Astrocyte of the hippocampus (primary cell): ENCODE measurements at regions not wholly inside any gene's neighbourhood (a gene's known extent, or its start where the extent isn't known, plus 50 kb on each side); places are given as distances from the start of the nearest gene placed in this dataset.

Experiments
- DNase-seq: peaks from one replicate; pipeline ENCODE4 v3.0.0; 2011; ENCODE audit warnings: low read depth, low spot score

DNA sequence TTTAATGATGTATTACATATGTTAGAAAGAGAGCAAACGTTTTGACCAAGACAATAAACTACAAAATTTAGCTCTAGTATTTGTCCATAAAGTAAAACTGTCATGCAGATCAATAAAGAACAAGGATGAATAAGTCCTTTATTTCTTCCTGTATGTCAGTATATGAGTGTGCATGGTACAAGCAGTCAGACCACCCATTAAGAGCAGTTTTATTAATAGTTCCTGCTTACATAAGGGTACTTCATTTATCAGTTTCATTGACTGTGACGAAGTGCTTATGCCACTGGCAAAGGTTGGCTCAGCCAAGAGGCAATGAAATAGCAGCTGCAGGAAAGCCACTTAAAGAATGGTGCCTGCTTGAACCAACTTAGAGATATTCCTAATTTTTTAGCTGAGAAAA is 913.0 kb upstream of the CNTN5 start:
- no peak for DNase-seq

DNA sequence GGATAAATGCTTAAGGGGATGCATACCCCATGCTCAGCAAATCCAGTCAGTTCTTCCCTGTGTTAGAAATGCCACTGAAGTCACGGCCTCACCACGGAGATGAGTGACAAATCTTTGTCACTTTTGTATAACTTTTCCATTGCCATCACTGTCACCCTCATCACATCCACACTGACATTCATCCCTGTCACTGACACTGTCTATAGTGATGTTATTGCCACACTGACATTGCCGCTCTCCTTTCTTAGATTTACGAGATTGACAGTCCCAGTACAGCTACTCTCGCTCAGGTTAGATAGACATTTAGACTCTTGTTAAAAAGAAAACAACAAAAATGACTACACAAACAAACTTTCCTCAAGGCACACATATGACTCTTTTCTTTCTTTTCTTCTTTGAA is 910.7 kb upstream of the CNTN5 start:
- no peak for DNase-seq

DNA sequence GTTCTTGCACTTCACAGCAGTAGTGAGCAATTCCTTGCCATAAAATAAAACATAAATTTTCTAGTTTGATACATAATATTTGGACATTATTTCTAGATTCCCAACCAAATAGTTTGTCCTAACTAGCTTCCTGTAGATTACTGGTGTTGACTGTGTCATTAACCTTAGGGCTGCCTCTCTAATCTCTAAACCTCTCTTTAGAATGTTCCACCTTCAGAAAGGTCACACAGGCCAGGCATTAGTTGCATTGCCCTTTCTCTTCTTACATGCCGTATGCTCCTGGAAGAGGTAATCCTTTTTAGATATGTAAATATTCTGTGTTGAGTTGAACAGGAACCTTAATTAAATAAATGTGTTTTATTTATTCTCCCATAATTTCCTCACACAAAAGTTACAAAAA is 904.9 kb upstream of the CNTN5 start:
- no peak for DNase-seq

DNA sequence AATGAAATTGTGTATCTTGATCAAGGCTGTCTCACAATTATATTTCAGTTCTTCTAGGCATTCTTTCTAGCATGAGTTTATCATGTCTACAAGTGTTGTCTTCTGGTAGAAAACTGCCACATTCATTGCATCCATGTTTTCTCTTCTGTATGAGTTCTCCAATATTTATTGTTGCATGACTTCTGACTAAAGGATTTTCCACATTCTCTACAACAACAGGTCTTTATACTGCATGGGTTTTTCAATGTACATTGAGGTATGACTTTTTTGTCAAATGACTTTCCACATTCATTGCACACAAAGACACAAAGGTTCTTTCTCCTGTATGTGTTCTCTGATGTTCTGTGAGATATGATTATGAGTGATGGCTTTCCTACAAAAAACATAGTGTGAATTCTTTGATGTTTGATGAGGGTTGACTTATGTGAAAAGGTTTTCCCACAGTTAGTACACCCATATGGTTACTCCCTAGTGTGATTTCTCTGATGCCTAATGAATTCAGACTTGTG is 890.6 kb upstream of the CNTN5 start:
- no peak for DNase-seq

DNA sequence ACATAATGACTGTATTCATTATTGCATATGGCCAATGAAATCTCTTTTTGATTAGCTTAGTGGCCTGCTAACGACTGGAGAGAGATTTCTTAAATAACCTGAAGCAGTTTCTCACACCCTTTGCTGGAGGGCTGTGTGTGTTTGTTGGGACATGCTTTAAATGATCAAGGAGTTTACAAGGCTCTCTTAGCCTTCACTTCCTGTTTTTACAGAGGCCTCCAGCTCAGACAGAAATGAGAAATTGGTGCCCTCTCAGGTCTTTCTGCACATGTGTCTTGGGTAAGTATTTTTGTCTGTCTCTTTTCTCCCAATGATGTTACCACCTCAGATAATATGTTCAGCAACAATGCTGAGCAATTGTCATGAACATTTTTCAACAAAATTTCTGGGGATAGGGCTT is 884.4 kb upstream of the CNTN5 start:
- DNase-seq: no peak

DNA sequence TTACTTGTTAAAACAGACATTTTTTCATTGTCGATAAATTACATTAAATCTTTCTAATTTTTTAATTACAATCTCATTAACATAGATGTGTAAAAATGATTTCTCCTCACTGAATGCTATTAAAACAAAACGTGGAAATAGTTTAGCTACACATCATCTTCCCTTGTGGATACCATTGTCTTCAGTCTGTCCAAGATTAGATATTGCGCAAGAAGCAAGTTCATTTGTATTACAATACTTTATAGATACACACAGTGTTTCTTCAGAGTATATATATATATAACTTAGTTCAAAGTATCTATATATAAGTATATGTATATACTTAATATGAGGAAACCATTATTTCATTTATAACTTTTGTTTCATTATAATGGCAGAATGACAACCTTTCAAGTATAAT is 883.3 kb upstream of the CNTN5 start:
- DNase-seq: no peak

DNA sequence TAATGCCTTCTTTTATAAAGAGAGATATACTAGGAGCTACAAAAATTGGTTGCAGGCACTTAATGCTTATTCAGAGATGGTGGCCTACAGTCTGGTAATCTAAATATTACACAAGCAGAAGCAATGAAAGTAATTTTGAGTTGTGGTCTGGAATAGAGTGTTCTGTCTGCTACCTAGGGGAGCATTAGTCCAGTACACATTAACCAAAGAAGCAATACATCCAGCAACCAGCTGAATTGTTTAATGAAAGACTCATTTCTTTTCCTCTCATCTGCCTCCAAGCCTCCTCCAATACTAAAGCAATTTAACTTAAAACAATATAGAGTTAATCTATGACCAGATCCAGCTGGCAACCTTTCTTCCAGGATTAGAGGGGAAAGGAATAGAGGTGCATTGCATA is 877.1 kb upstream of the CNTN5 start:
- no peak for DNase-seq

DNA sequence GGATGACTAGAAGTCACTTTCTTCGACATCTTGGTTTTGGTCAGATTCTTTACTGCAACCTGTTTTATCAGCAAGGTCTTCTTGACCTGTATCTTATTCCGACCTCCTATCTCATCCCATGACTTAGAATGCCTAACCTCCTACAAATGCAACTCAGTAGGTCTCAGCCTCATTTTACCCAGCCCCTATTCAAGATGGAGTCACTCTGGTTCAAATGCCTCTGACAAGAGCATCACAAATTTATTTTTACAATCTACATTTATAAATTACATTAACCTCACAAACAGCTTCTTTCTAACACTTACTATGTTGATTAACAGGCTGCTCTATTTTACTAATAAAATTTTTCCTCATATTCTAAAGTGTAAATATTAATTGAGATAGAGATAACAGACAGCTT is 867.0 kb upstream of the CNTN5 start:
- no peak for DNase-seq

DNA sequence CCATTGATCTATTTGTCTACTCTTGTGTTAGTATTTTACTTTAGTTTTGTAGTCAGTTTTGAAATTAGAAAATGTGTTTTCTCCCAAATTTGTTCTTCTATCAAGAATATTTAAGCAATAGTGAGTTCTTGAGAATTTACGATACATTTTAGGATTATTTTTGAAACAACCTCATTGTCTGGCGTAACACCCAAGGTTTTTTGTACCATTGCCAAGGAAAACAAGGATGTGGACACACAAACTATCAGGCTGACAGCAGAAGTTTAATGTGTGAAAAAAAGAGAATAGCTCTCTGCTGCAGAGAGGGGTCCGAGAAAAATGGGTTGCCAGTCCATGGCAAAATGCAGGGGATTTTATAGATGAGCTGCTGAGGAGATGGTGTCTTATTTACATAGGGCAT is 865.1 kb upstream of the CNTN5 start:
- no peak for DNase-seq

DNA sequence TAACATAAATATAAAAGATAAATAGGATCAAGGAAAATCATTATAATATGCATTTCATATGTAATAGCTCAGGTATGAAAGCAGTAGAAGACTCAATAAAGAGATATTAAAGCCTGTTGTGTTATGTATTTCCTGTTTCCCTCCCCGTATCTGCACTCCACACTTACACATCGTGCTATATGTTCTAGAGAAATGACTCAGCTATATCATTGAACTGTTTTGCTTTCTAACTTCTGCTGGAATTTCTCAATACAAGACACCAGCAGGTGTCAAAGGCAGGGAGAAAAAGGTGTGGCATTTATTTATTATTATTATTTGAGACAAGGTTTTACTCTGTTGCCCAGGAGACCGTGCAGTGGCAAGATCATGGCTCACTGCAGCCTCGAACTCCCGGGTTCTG is 842.8 kb upstream of the CNTN5 start:
- no peak for DNase-seq

DNA sequence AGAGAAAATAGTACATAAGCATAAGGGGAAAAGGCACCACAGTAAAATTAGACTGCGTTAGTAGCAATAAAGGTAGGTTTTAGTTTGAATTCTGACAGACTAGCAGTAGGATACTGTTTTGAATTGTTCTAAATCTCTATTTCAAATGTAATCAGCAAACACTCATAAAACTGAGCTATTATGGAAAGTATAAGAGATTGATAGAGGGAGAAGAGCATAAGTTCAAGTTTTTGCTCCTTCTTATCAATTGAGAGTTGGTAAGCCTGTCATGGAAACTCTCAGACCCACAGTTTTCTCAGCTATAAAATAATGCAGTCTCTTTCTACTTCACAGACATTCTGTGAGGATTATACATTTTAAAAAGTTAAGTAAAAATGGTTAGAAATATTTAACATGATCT is 840.2 kb upstream of the CNTN5 start:
- DNase-seq: no peak

DNA sequence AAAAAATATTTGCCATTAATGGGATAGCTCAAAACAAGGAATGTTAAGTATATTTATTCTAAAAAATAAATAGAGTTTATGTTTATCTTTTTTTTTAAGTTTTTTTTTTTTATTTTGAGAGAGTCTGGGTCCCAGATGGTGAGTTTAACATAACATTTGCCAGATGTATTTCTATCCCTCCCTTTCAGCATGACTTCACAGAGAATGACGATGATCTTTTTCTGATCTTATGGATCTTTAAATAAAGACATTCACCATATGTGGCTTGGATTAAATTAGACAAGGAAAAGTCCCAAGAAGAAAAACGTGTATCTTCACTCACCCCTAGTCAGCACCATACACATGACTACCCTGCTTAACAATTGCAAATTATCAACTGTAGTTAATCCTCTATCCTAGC is 839.8 kb upstream of the CNTN5 start:
- DNase-seq: no peak

DNA sequence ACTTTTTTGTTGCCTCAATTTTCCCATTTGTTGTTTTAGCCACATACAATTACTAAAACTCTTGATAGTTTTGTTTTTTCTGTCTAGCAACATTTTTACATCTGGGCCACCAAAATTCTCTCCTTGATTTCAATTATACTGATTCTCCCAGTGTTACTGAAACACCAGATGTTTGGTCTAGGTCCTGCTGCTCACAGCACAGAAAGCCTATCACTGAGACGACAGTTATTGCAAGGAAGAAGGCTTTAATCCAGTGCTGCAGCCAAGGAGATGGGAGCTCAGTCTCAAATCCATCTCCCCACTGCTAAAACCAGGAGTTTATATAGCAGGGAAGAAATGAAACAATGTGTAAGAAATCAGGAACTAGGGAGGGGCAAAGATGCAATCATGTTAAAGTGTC is 837.7 kb upstream of the CNTN5 start:
- DNase-seq: no peak

DNA sequence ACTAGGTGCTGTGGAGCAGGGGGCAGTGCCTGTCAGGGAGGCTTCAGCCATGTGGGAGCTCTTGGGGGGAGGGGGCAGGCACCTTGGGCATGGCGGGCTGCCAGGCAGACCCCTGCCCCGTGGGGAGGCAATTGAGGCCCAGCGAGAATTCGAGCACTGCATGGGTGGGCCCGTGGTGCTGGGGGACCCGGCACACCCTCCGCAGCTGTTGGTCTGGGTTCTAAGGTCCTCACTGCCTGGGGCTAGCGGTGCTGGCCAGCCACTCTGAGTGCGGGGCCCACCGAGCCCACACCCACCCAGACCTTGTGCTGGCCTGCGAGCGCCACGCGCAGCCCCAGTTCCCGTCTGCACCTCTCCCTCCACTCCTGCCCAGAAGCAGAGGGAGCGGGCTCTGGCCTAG is 835.5 kb upstream of the CNTN5 start:
- no peak for DNase-seq

DNA sequence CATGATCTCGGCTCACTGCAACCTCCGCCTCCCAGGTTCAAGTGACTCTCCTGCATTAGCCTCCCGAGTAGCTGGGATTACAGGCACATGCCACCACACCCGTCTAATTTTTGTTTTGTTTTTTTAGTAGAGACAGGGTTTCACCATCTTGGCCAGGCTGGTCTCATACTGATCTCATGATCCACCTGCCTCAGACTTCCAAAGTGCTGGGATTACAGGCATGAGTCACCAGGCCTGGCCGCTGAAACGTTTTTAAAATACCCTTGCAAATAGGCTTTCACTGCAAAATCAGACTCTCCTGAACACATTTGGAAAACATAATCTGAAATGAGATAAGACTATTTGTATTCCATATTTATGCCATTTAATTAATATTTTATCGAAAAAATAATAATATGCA is 826.1 kb upstream of the CNTN5 start:
- peak; percentile 1 for DNase-seq

DNA sequence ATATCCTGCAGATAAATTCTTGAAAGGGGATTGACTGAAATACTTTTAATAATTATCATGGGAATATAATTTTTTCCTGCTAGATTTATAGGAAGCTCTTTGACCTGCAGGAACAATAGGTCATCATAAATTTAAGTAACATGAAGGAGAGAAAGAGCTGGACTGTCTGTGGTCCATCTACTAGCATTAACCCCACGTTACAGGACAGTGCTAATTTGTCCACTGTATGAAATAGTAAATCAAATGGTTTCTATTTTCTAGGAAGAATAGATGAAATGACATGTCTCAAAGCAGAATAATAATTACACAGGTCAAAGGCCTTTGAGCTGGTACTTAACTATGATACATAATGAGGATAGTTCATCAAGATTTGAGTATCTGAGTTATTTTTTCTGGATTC is 825.4 kb upstream of the CNTN5 start:
- no peak for DNase-seq

DNA sequence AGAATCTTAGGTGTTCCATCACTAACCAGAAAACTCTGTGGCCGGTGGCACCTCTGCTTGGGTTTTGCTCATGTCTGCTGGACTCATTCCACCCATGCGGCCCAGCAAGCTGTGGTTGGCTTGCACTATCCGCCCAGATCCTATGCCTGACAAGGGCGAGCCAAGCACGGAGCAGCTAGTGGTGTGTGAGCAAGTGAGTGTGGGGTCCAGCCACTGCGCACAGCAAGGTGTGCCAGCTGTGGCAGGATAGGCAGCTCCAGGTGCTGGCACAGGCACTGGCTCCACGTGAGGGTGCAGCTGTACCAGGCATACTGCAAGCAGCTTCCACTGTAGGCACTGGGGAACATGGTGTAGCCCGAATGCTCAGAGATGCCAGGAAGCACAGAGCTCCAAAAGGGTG is 813.7 kb upstream of the CNTN5 start:
- DNase-seq: no peak

DNA sequence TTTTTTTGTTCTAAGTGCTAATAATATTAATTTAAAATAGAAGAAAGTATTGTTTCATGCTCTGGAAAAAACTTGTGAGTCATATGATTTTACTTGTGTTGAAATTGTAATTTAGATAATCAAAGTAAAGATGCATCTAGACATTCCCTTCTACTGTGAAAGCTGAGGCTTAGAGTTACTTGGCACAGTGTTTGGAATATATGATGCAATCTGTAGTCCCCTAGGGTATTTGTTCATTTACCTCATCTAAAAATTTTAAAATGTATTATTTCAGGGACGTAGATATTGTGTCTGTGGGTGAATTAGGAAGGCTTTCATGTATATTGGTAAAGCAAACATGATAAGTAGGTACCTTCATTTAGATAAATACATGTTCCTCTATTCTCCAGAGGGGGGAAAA is 793.5 kb upstream of the CNTN5 start:
- no peak for DNase-seq

DNA sequence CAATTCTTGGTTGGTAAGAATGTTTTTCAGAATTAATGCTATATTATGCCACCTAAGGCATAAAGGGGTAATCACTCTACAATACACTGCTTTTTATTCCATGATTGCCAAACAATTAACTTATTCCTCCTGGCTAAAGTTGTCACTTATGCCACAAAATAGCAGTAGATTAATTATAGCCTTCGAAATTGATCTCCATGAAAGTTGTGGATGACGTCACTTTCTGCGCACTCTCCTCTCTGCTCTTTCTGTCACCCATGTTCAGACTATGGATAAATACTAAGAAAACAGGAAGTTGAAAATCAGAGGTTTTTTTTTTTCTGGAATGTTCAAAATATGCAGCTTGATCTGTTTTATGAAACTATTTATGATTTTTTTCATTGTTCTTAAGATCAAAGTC is 790.1 kb upstream of the CNTN5 start:
- no peak for DNase-seq

DNA sequence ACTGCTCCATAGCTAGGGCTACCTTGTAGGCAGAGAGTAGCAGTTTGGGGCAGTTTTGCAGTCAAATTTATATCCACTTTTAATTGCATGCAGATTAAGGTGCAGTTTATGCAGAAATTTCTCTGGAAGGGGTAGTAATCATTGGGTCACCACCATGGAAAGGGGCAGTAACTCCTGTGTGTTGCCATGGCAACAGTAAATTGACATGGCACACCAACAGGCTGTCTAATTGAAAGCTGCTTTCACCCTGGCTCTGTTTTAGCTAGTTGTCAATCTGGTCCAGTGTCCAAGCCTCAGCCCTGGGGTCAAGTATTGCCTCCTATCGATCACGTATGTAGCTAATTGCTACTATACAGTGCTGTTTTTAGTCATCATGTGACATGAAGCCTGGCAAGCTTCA is 786.1 kb upstream of the CNTN5 start:
- no peak for DNase-seq

DNA sequence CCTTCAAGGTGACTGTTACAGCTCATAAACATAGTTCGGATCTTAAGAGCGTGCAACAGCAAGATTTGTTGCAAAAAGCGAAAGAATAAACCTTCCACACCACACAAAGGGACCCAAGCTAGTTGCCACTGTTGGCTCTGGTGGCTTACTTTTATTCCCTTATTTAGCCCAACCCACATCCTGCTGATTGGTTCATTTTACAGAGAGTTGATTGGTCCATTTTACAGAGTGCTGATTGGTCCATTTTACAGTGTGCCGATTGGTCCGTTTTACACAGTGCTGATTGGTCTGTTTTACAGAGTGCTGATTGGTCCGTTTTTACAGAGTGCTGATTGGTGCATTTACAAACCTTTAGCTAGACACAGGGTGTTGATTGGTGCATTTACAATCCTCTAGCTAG is 776.9 kb upstream of the CNTN5 start:
- no peak for DNase-seq

DNA sequence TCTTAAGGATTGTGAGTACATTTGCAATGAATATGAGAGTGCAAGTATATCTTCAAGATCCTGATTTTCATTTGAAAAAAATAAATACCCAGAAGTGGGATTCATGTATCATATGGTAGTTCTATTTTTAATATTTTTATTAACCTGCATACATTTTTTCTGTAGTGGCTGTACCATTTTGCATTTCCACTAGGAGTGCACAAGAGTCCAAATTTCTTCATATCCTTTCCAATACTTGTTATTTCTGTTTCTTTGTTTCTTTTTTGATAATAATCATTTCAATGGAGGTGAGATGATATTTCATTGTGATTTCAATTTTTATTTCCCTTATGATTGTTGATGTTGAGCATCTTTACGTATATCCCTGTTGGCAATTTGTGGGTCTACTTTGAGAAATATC is 759.8 kb upstream of the CNTN5 start:
- DNase-seq: no peak

DNA sequence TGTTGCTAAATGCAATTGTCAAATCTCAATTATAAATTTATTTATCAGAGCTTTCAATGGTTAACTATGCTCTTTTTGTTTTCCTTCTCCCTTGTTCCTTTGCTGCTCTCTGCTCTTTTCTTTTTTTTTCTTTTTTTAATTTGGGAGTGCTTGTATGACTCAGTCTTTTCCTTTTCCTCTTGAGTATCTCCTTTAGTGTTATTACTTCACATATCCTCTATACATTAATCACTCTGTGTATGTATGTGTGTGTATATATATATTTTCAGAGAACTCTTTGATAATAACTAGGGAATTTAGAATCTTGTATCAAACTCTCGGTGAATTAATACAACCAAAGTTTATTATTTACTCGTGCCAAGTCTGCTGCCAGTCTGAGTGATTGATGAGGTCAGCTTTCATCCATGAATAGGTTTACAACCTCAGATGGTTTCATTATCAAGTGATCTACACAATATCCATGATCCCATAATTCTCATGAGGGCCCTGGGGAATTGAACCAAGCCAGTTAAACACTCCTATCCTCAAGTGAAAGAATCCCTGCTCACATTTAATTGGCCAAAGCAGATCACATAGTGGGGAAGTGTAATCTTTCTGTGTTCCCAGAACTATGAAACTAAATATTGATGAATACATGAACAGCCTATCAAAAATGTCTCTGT is 743.4 kb upstream of the CNTN5 start:
- DNase-seq: no peak

DNA sequence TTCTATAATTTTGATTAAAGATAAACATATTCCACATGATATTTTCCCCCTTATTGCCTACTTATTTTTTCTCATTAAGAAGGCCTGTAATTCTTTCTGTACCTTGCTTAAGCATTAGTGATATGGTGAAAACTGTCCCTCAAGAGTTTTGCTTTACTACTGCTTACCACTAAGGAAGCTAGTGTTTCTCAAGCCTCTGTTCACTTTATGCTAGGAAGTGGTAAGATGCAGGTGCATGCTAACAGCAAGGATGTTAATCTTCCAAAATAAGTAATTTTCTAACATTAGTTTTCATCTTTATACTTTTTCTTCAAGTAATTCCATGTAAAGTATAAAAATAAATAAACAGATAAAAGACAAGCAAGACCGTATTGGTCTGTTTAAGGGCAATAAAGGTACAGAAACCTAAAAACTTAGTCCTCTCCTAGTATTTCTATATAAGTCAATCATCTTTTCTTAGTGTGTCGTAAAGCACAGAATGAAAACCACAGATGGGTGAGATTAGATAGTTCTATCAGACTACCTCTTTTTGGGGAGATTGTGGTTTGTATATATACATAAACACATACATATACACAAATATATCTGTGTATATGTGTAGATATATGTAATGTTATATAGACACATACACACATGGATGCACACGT is 731.0 kb upstream of the CNTN5 start:
- no peak for DNase-seq
